ENCODE measurements at regions not wholly inside any gene's neighbourhood (a gene's known extent, or its start where the extent isn't known, plus 50 kb on each side); places are given as distances from the start of the nearest gene placed in this dataset.

DNA sequence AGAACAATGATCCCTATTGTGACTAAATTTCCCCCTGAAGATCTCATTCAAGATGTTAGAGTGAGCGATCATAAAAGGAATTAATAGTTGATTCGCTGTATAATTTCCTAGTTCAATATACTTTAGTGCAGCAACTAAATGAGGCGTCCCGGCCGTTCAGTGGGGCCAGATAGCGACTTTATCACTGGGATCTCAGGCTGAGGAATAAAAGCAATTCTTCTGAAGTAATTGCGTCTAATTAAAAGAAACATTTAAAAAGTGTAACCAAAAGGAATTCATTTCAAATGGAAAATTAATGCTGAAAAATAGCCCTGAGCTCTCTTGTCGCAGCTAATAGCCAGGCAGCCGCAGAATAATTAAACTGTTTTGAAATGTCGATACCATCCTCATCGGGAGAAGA is 82.2 kb upstream of the TOP1 start:
- TF ChIP-seq CTCF (IDR thresholded peaks at IDR 0.05; ENCODE audit: low read depth, low read length, poor library complexity, severe bottlenecking) (no peak), EZH2phosphoT487 (IDR thresholded peaks at IDR 0.05; ENCODE audit: borderline replicate concordance, low read length) (no peak)
